ENCODE measurements at regions not wholly inside any gene's neighbourhood (a gene's known extent, or its start where the extent isn't known, plus 50 kb on each side); places are given as distances from the start of the nearest gene placed in this dataset.

- H3K27ac Mint-ChIP-seq (ENCODE audit: unreplicated experiment): no peak overlapping the region
- H3K27me3 Mint-ChIP-seq (ENCODE audit: unreplicated experiment): no peaks in the 10 kb centered on the region
These were observed 90.9 kb upstream of the ACSL3 start for GRCh38 chr2:222769941-222770340.

GRCh38 chr2:222771832-222772231 lies 89.0 kb upstream of the ACSL3 start:
- TF ChIP-seq CTCF (IDR thresholded peaks at IDR 0.05; ENCODE audit: partially characterized antibody, unreplicated experiment): no peak
- Mint-ChIP-seq H3K27ac (ENCODE audit: unreplicated experiment) (no peak overlapping the region), H3K4me1 (ENCODE audit: low read depth, unreplicated experiment) (peaks cover 3% of the 10 kb centered on the region), H3K9me3 (ENCODE audit: unreplicated experiment) (no peaks in the 10 kb centered on the region), H3K27me3 (ENCODE audit: unreplicated experiment) (no peaks in the 10 kb centered on the region), H3K36me3 (ENCODE audit: unreplicated experiment) (peaks cover 5% of the 10 kb centered on the region), H3K4me3 (ENCODE audit: unreplicated experiment) (no peak overlapping the region)
- no peak for DNase-seq

More at GRCh38 chr2:222769941-222770340, 90.9 kb upstream of the ACSL3 start:
- Mint-ChIP-seq H3K4me1 (ENCODE audit: low read depth, unreplicated experiment) (peaks cover 1% of the 10 kb centered on the region), H3K36me3 (ENCODE audit: unreplicated experiment) (peaks cover 5% of the 10 kb centered on the region), H3K4me3 (ENCODE audit: unreplicated experiment) (no peak overlapping the region), H3K9me3 (ENCODE audit: unreplicated experiment) (no peaks in the 10 kb centered on the region)
- DNase-seq: no peak
- no peak for TF ChIP-seq CTCF (IDR thresholded peaks at IDR 0.05; ENCODE audit: partially characterized antibody, unreplicated experiment)

GRCh38 chr2:222774941-222775340 lies 85.9 kb upstream of the ACSL3 start:
- Mint-ChIP-seq H3K4me3 (ENCODE audit: unreplicated experiment) (no peak overlapping the region), H3K9me3 (ENCODE audit: unreplicated experiment) (peaks cover 3% of the 10 kb centered on the region), H3K36me3 (ENCODE audit: unreplicated experiment) (peaks cover 5% of the 10 kb centered on the region), H3K27ac (ENCODE audit: unreplicated experiment) (no peak overlapping the region), H3K27me3 (ENCODE audit: unreplicated experiment) (no peaks in the 10 kb centered on the region), H3K4me1 (ENCODE audit: low read depth, unreplicated experiment) (peaks cover 3% of the 10 kb centered on the region)
- no peak for DNase-seq
- no peak for TF ChIP-seq CTCF (IDR thresholded peaks at IDR 0.05; ENCODE audit: partially characterized antibody, unreplicated experiment)

GRCh38 chr2:222776792-222777191 lies 84.0 kb upstream of the ACSL3 start:
- peaks cover 3% of the 10 kb centered on the region for H3K4me1 Mint-ChIP-seq (ENCODE audit: low read depth, unreplicated experiment)
- TF ChIP-seq CTCF (IDR thresholded peaks at IDR 0.05; ENCODE audit: partially characterized antibody, unreplicated experiment): no peak
- no peaks in the 10 kb centered on the region for H3K27me3 Mint-ChIP-seq (ENCODE audit: unreplicated experiment)
- H3K36me3 Mint-ChIP-seq (ENCODE audit: unreplicated experiment): peaks cover 3% of the 10 kb centered on the region
- DNase-seq: no peak
- H3K9me3 Mint-ChIP-seq (ENCODE audit: unreplicated experiment): peaks cover 3% of the 10 kb centered on the region
- no peak overlapping the region for H3K27ac Mint-ChIP-seq (ENCODE audit: unreplicated experiment)
- H3K4me3 Mint-ChIP-seq (ENCODE audit: unreplicated experiment): no peak overlapping the region

GRCh38 chr2:222778400-222778799 lies 82.4 kb upstream of the ACSL3 start:
- Mint-ChIP-seq H3K4me3 (ENCODE audit: unreplicated experiment) (no peak overlapping the region), H3K36me3 (ENCODE audit: unreplicated experiment) (no peaks in the 10 kb centered on the region), H3K27me3 (ENCODE audit: unreplicated experiment) (no peaks in the 10 kb centered on the region), H3K27ac (ENCODE audit: unreplicated experiment) (no peak overlapping the region), H3K4me1 (ENCODE audit: low read depth, unreplicated experiment) (peaks cover 3% of the 10 kb centered on the region), H3K9me3 (ENCODE audit: unreplicated experiment) (peaks cover 3% of the 10 kb centered on the region)
- TF ChIP-seq CTCF (IDR thresholded peaks at IDR 0.05; ENCODE audit: partially characterized antibody, unreplicated experiment): no peak
- DNase-seq: no peak

All from glutamatergic neuron (in vitro differentiated cells).